ENCODE measurements at regions not wholly inside any gene's neighbourhood (a gene's known extent, or its start where the extent isn't known, plus 50 kb on each side); places are given as distances from the start of the nearest gene placed in this dataset.

- H3K56ac ChIP-seq (ENCODE audit: low read length) = no peak overlapping the region
- no peak overlapping the region for H2BK120ac ChIP-seq (ENCODE audit: low read depth, low read length)
- H4K5ac ChIP-seq (ENCODE audit: low read length) = no peak overlapping the region
- no peaks in the 10 kb centered on the region for H3K79me1 ChIP-seq (ENCODE audit: low read length)
- no peak overlapping the region for H3K4ac ChIP-seq (ENCODE audit: low read depth, low read length)
- no peaks in the 10 kb centered on the region for H3K79me2 ChIP-seq (ENCODE audit: control insufficient read depth, insufficient read depth, low read length)
- H3K4me2 ChIP-seq (ENCODE audit: low read length) = no peak overlapping the region
- no peak overlapping the region for H2BK5ac ChIP-seq (ENCODE audit: low read length)
- H2AK5ac ChIP-seq (ENCODE audit: low read length) = no peak overlapping the region
- peaks cover 13% of the 10 kb centered on the region for H3K4me1 ChIP-seq (ENCODE audit: control insufficient read depth, low read depth, low read length)
- H3K27me3 ChIP-seq (ENCODE audit: insufficient read depth, low read length, poor library complexity) = no peaks in the 10 kb centered on the region
- no peak for DNase-seq
- H3K9ac ChIP-seq (ENCODE audit: low read length) = no peak overlapping the region
- no peak overlapping the region for H3K4me3 ChIP-seq (ENCODE audit: low read length)
- H3K18ac ChIP-seq (ENCODE audit: low read length) = no peak overlapping the region
- no peaks in the 10 kb centered on the region for H3K36me3 ChIP-seq (ENCODE audit: control insufficient read depth, insufficient read depth, low read length)
- H3K27ac ChIP-seq (ENCODE audit: low read depth, low read length) = no peak overlapping the region
- H3K23ac ChIP-seq (ENCODE audit: low read length) = no peak overlapping the region
- no peak overlapping the region for H4K8ac ChIP-seq (ENCODE audit: low read depth, low read length)
- WGBS (ENCODE audit: extremely low coverage, insufficient coverage, low lambda C conversion rate) = no CpG with 5 or more reads among the region's 14 CpGs
- no peak overlapping the region for H2BK15ac ChIP-seq (replicated peaks; ENCODE audit: low read depth)
Measured at GRCh38 chr2:201969241-201969937, 64.3 kb upstream of the FZD7 start.

- WGBS (ENCODE audit: extremely low coverage, insufficient coverage, low lambda C conversion rate) = no CpG with 5 or more reads among the region's 12 CpGs
- Histone ChIP-seq H2BK5ac (ENCODE audit: low read length) (no peak overlapping the region), H3K18ac (ENCODE audit: low read length) (no peak overlapping the region), H3K56ac (ENCODE audit: low read length) (no peak overlapping the region), H2BK15ac (replicated peaks; ENCODE audit: low read depth) (no peak overlapping the region), H3K4me2 (ENCODE audit: low read length) (no peak overlapping the region), H4K8ac (ENCODE audit: low read depth, low read length) (no peak overlapping the region), H3K4ac (ENCODE audit: low read depth, low read length) (no peak overlapping the region), H2AK5ac (ENCODE audit: low read length) (no peak overlapping the region), H3K4me3 (ENCODE audit: low read length) (no peak overlapping the region), H2BK120ac (ENCODE audit: low read depth, low read length) (no peak overlapping the region), H3K9ac (ENCODE audit: low read length) (no peak overlapping the region), H3K79me1 (ENCODE audit: low read length) (no peaks in the 10 kb centered on the region), H3K79me2 (ENCODE audit: control insufficient read depth, insufficient read depth, low read length) (no peaks in the 10 kb centered on the region), H3K4me1 (ENCODE audit: control insufficient read depth, low read depth, low read length) (peaks cover 13% of the 10 kb centered on the region), H3K27me3 (ENCODE audit: insufficient read depth, low read length, poor library complexity) (no peaks in the 10 kb centered on the region), H4K5ac (ENCODE audit: low read length) (no peak overlapping the region), H3K27ac (ENCODE audit: low read depth, low read length) (no peak overlapping the region), H3K36me3 (ENCODE audit: control insufficient read depth, insufficient read depth, low read length) (no peaks in the 10 kb centered on the region), H3K23ac (ENCODE audit: low read length) (no peak overlapping the region)
- peak; percentile 68 for DNase-seq
Measured at GRCh38 chr2:201969938-201970785, 63.5 kb upstream of the FZD7 start.

GRCh38 chr2:201970786-201971108, 62.9 kb upstream of the FZD7 start:
- Histone ChIP-seq H2BK120ac (ENCODE audit: low read depth, low read length) (no peak overlapping the region), H3K79me2 (ENCODE audit: control insufficient read depth, insufficient read depth, low read length) (no peaks in the 10 kb centered on the region), H3K27me3 (ENCODE audit: insufficient read depth, low read length, poor library complexity) (no peaks in the 10 kb centered on the region), H4K5ac (ENCODE audit: low read length) (no peak overlapping the region), H2BK15ac (replicated peaks; ENCODE audit: low read depth) (no peak overlapping the region), H3K23ac (ENCODE audit: low read length) (no peak overlapping the region), H3K4me2 (ENCODE audit: low read length) (no peak overlapping the region), H2AK5ac (ENCODE audit: low read length) (no peak overlapping the region), H3K4ac (ENCODE audit: low read depth, low read length) (no peak overlapping the region), H3K4me3 (ENCODE audit: low read length) (no peak overlapping the region), H2BK5ac (ENCODE audit: low read length) (no peak overlapping the region), H3K56ac (ENCODE audit: low read length) (no peak overlapping the region), H3K36me3 (ENCODE audit: control insufficient read depth, insufficient read depth, low read length) (no peaks in the 10 kb centered on the region), H3K18ac (ENCODE audit: low read length) (no peak overlapping the region), H4K8ac (ENCODE audit: low read depth, low read length) (no peak overlapping the region), H3K4me1 (ENCODE audit: control insufficient read depth, low read depth, low read length) (peaks cover 13% of the 10 kb centered on the region), H3K79me1 (ENCODE audit: low read length) (no peaks in the 10 kb centered on the region), H3K27ac (ENCODE audit: low read depth, low read length) (no peak overlapping the region), H3K9ac (ENCODE audit: low read length) (no peak overlapping the region)
- no CpG with 5 or more reads among the region's 4 CpGs for WGBS (ENCODE audit: extremely low coverage, insufficient coverage, low lambda C conversion rate)
- DNase-seq = no peak

- Histone ChIP-seq H3K23ac (ENCODE audit: low read length) (no peak overlapping the region), H2AK5ac (ENCODE audit: low read length) (no peak overlapping the region), H3K4me3 (ENCODE audit: low read length) (no peak overlapping the region), H3K79me1 (ENCODE audit: low read length) (no peaks in the 10 kb centered on the region), H4K5ac (ENCODE audit: low read length) (no peak overlapping the region), H3K56ac (ENCODE audit: low read length) (no peak overlapping the region), H3K27me3 (ENCODE audit: insufficient read depth, low read length, poor library complexity) (no peaks in the 10 kb centered on the region), H3K27ac (ENCODE audit: low read depth, low read length) (no peak overlapping the region), H3K9ac (ENCODE audit: low read length) (no peak overlapping the region), H2BK15ac (replicated peaks; ENCODE audit: low read depth) (no peak overlapping the region), H4K8ac (ENCODE audit: low read depth, low read length) (no peak overlapping the region), H3K4me2 (ENCODE audit: low read length) (no peak overlapping the region), H2BK5ac (ENCODE audit: low read length) (no peak overlapping the region), H3K36me3 (ENCODE audit: control insufficient read depth, insufficient read depth, low read length) (no peaks in the 10 kb centered on the region), H2BK120ac (ENCODE audit: low read depth, low read length) (no peak overlapping the region), H3K79me2 (ENCODE audit: control insufficient read depth, insufficient read depth, low read length) (no peaks in the 10 kb centered on the region), H3K4ac (ENCODE audit: low read depth, low read length) (no peak overlapping the region), H3K18ac (ENCODE audit: low read length) (no peak overlapping the region), H3K4me1 (ENCODE audit: control insufficient read depth, low read depth, low read length) (peaks cover 13% of the 10 kb centered on the region)
- no peak for DNase-seq
- no CpG with 5 or more reads among the region's 5 CpGs for WGBS (ENCODE audit: extremely low coverage, insufficient coverage, low lambda C conversion rate)
Measured at GRCh38 chr2:201971531-201972228, 62.0 kb upstream of the FZD7 start.

- Histone ChIP-seq H3K27ac (ENCODE audit: low read depth, low read length) (no peak overlapping the region), H3K4ac (ENCODE audit: low read depth, low read length) (no peak overlapping the region), H3K36me3 (ENCODE audit: control insufficient read depth, insufficient read depth, low read length) (no peaks in the 10 kb centered on the region), H3K18ac (ENCODE audit: low read length) (no peak overlapping the region), H3K79me1 (ENCODE audit: low read length) (no peaks in the 10 kb centered on the region), H3K27me3 (ENCODE audit: insufficient read depth, low read length, poor library complexity) (no peaks in the 10 kb centered on the region), H4K8ac (ENCODE audit: low read depth, low read length) (no peak overlapping the region), H3K9ac (ENCODE audit: low read length) (no peak overlapping the region), H2BK120ac (ENCODE audit: low read depth, low read length) (no peak overlapping the region), H3K4me1 (ENCODE audit: control insufficient read depth, low read depth, low read length) (peaks cover 10% of the 10 kb centered on the region), H4K5ac (ENCODE audit: low read length) (no peak overlapping the region), H3K23ac (ENCODE audit: low read length) (no peak overlapping the region), H3K56ac (ENCODE audit: low read length) (peak overlapping the region; percentile 37), H3K4me3 (ENCODE audit: low read length) (no peak overlapping the region), H2BK15ac (replicated peaks; ENCODE audit: low read depth) (no peak overlapping the region), H2AK5ac (ENCODE audit: low read length) (no peak overlapping the region), H3K79me2 (ENCODE audit: control insufficient read depth, insufficient read depth, low read length) (no peaks in the 10 kb centered on the region), H2BK5ac (ENCODE audit: low read length) (no peak overlapping the region), H3K4me2 (ENCODE audit: low read length) (no peak overlapping the region)
- DNase-seq = no peak
- WGBS (ENCODE audit: extremely low coverage, insufficient coverage, low lambda C conversion rate) = no CpG with 5 or more reads among the region's 10 CpGs
Measured at GRCh38 chr2:201972621-201973255, 60.9 kb upstream of the FZD7 start.
